HEK293 (cell line): ENCODE measurements at regions not wholly inside any gene's neighbourhood (a gene's known extent, or its start where the extent isn't known, plus 50 kb on each side); places are given as distances from the start of the nearest gene placed in this dataset.

ENCODE experiments used
- MEIS1 ChIP-seq: sonication (generic); formaldehyde crosslinking; IDR thresholded peaks from 2 replicates; pipeline ENCODE4 v1.8.1; 2022; ENCODE audit warnings: missing genetic modification reagents, mild to moderate bottlenecking, borderline replicate concordance
- YY2 ChIP-seq: fragments of 450-650 bp; formaldehyde crosslinking; IDR thresholded peaks from 2 replicates; pipeline ENCODE4 v1.5.1; 2016; ENCODE audit warnings: missing biosample characterization, missing genetic modification characterization
- ZBTB26 ChIP-seq: fragments of 450-650 bp; formaldehyde crosslinking; optimal IDR thresholded peaks from 2 replicates; pipeline ENCODE3; 2016; ENCODE audit warnings: missing biosample characterization, mild to moderate bottlenecking, missing genetic modification characterization
- ZBTB8A ChIP-seq: fragments of 450-650 bp; formaldehyde crosslinking; IDR thresholded peaks from 2 replicates; pipeline ENCODE4 v1.5.1; 2016; ENCODE audit warnings: missing biosample characterization, missing genetic modification characterization
- ZNF114 ChIP-seq: fragments of 450-650 bp; formaldehyde crosslinking; IDR thresholded peaks from 2 replicates; pipeline ENCODE4 v1.5.0; 2017; ENCODE audit warnings: missing biosample characterization, missing genetic modification characterization
- ZNF23 ChIP-seq: fragments of 450-650 bp; formaldehyde crosslinking; IDR thresholded peaks from 2 replicates; pipeline ENCODE4 v1.5.1; 2016; ENCODE audit warnings: missing biosample characterization, missing genetic modification characterization, borderline replicate concordance
- ZNF521 ChIP-seq: fragments of 450-650 bp; formaldehyde crosslinking; IDR thresholded peaks from 2 replicates; pipeline ENCODE4 v1.5.1; 2017; ENCODE audit warnings: missing biosample characterization, mild to moderate bottlenecking, missing genetic modification characterization
- ZNF560 ChIP-seq: fragments of 450-650 bp; formaldehyde crosslinking; IDR thresholded peaks from 2 replicates; pipeline ENCODE4 v1.5.1; 2017; ENCODE audit warnings: missing biosample characterization, missing genetic modification characterization, borderline replicate concordance
- TF ChIP-seq, protein P1 (sequence below): fragments of 450-650 bp; formaldehyde crosslinking; IDR thresholded peaks from 2 replicates; pipeline ENCODE4 v1.5.1; 2016; ENCODE audit warnings: missing biosample characterization, missing genetic modification characterization

- TF ChIP-seq, protein P1, sequence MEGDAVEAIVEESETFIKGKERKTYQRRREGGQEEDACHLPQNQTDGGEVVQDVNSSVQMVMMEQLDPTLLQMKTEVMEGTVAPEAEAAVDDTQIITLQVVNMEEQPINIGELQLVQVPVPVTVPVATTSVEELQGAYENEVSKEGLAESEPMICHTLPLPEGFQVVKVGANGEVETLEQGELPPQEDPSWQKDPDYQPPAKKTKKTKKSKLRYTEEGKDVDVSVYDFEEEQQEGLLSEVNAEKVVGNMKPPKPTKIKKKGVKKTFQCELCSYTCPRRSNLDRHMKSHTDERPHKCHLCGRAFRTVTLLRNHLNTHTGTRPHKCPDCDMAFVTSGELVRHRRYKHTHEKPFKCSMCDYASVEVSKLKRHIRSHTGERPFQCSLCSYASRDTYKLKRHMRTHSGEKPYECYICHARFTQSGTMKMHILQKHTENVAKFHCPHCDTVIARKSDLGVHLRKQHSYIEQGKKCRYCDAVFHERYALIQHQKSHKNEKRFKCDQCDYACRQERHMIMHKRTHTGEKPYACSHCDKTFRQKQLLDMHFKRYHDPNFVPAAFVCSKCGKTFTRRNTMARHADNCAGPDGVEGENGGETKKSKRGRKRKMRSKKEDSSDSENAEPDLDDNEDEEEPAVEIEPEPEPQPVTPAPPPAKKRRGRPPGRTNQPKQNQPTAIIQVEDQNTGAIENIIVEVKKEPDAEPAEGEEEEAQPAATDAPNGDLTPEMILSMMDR (tag by site-specific recombination) = no peak
- TF ChIP-seq ZNF560 (tag by site-specific recombination) (no peak), YY2 (tag by site-specific recombination) (no peak), ZNF521 (tag by site-specific recombination) (no peak), ZBTB26 (tag by site-specific recombination) (no peak), ZBTB8A (no peak), ZNF114 (tag by site-specific recombination) (no peak), ZNF23 (tag by site-specific recombination) (no peak), MEIS1 (CRISPR knock-in tag) (no peak)
These were observed 418.7 kb upstream of the RGS18 start for GRCh38 chr1:191739544-191739943.
